Tibial nerve (tissue), 4 donors: ENCODE measurements at regions not wholly inside any gene's neighbourhood (a gene's known extent, or its start where the extent isn't known, plus 50 kb on each side); places are given as distances from the start of the nearest gene placed in this dataset.

Source experiments
- DNase-seq, 2 donors: peaks; one replicate each; pipeline ENCODE4 v3.0.0-alpha.2; 2019; ENCODE audit warnings: low spot score in 2 of 2
- H3K27ac ChIP-seq, 4 donors: fragments of 200-600 bp; sonication (generic) in 3 of 4; one replicate each; pipeline ENCODE4 v1.5.1; 2017 to 2019; ENCODE audit warnings: mild to moderate bottlenecking in 1 of 4
- H3K27me3 ChIP-seq, 2 donors: fragments of 200-600 bp; sonication (generic) in 1 of 2; one replicate each; pipeline versions ENCODE4 v1.5.1 to v1.6.0; 2017 to 2019
- H3K36me3 ChIP-seq, 3 donors: fragments of 200-600 bp; sonication (generic); one replicate each; pipeline ENCODE4 v1.5.1; 2018 to 2019
- H3K4me1 ChIP-seq, 4 donors: fragments of 200-600 bp; sonication (generic) in 3 of 4; one replicate each; pipeline ENCODE4 v1.5.1; 2017 to 2019
- H3K4me3 ChIP-seq, 4 donors: fragments of 200-600 bp; sonication (generic) in 3 of 4; one replicate each; pipeline ENCODE4 v1.5.1; 2017 to 2019; ENCODE audit warnings: mild to moderate bottlenecking in 1 of 4, moderate library complexity in 1 of 4
- H3K9me3 ChIP-seq, 4 donors: fragments of 200-600 bp; sonication (generic) in 3 of 4; one replicate each; pipeline ENCODE4 v1.5.1; 2017 to 2019
- CTCF ChIP-seq, 5 experiments: fragments of 200-600 bp in 3 of 5; fragments of 450-650 bp in 2 of 5; sonication (generic) in 3 of 5; IDR thresholded peaks; one replicate each; pipeline ENCODE4 v1.5.1; 2016 to 2019; ENCODE audit warnings: antibody characterized with exemption in 5 of 5, mild to moderate bottlenecking in 3 of 5, moderate library complexity in 2 of 5
- EP300 ChIP-seq, 2 donors: sonication (generic); formaldehyde crosslinking; IDR thresholded peaks; one replicate each; pipeline ENCODE4 v1.6.1; 2017; ENCODE audit warnings: antibody characterized with exemption in 2 of 2, mild to moderate bottlenecking in 1 of 2
- POLR2A ChIP-seq, 2 donors: fragments of 450-650 bp; IDR thresholded peaks; one replicate each; pipeline ENCODE4 v1.6.1; 2017; ENCODE audit warnings: antibody characterized with exemption in 2 of 2, mild to moderate bottlenecking in 2 of 2, moderate library complexity in 2 of 2
- WGBS, 2 donors: methylation state at CpG; one replicate each; pipeline ENCODE4 v1.1.5; 2018; 5-methylcytosine and 5-hydroxymethylcytosine counted together

- no peak overlapping the region for H3K27ac ChIP-seq
- no peak for DNase-seq
- peaks cover 0 to 9% (median 1%) of the 10 kb centered on the region in 4 donors for H3K4me1 ChIP-seq
- TF ChIP-seq POLR2A (IDR thresholded peaks at IDR 0.05) (no peak), EP300 (IDR thresholded peaks at IDR 0.05) (no peak), CTCF (IDR thresholded peaks at IDR 0.05) (no peak)
- WGBS, 2 donors: 74 to 79% methylated on average over 11 of the region's 11 CpGs
- H3K4me3 ChIP-seq: no peak overlapping the region
- H3K27me3 ChIP-seq: no peaks in the 10 kb centered on the region
- H3K9me3 ChIP-seq: no peaks in the 10 kb centered on the region
- no peaks in the 10 kb centered on the region for H3K36me3 ChIP-seq
Observed at GRCh38 chr4:186946682-186947294, 223.1 kb upstream of the FAT1 start.

GRCh38 chr4:186948361-186949242 is 224.9 kb upstream of the FAT1 start:
- TF ChIP-seq POLR2A (IDR thresholded peaks at IDR 0.05): no peak
- peak in 2 of 5 experiments; percentile 13 to 21 for TF ChIP-seq CTCF (IDR thresholded peaks at IDR 0.05)
- TF ChIP-seq EP300 (IDR thresholded peaks at IDR 0.05): no peak
- no peak for DNase-seq
- no peak overlapping the region for H3K4me3 ChIP-seq
- H3K27me3 ChIP-seq: no peaks in the 10 kb centered on the region
- no peaks in the 10 kb centered on the region for H3K9me3 ChIP-seq
- no peaks in the 10 kb centered on the region for H3K4me1 ChIP-seq
- H3K36me3 ChIP-seq: no peaks in the 10 kb centered on the region
- 35 to 40% methylated on average over 14 of the region's 14 CpGs for WGBS, 2 donors
- no peak overlapping the region for H3K27ac ChIP-seq

- 86 to 88% methylated on average over 6 of the region's 6 CpGs for WGBS, 2 donors
Observed at GRCh38 chr4:186949847-186950246, 226.2 kb upstream of the FAT1 start.

GRCh38 chr4:186952709-186953108 is 229.1 kb upstream of the FAT1 start:
- no peaks in the 10 kb centered on the region for H3K27me3 ChIP-seq
- TF ChIP-seq POLR2A (IDR thresholded peaks at IDR 0.05): no peak
- no peak for TF ChIP-seq EP300 (IDR thresholded peaks at IDR 0.05)
- TF ChIP-seq CTCF (IDR thresholded peaks at IDR 0.05): no peak
- no peaks in the 10 kb centered on the region for H3K36me3 ChIP-seq
- H3K4me1 ChIP-seq: no peaks in the 10 kb centered on the region
- H3K4me3 ChIP-seq: no peak overlapping the region
- no peak overlapping the region for H3K27ac ChIP-seq
- no peak for DNase-seq
- WGBS, 2 donors: 82 to 87% methylated on average over 3 of the region's 3 CpGs
- H3K9me3 ChIP-seq: no peaks in the 10 kb centered on the region

More at GRCh38 chr4:186949847-186950246, 226.2 kb upstream of the FAT1 start:
- H3K4me3 ChIP-seq: no peak overlapping the region
- TF ChIP-seq CTCF (IDR thresholded peaks at IDR 0.05) (no peak), POLR2A (IDR thresholded peaks at IDR 0.05) (no peak), EP300 (IDR thresholded peaks at IDR 0.05) (no peak)
- H3K36me3 ChIP-seq: no peaks in the 10 kb centered on the region
- no peaks in the 10 kb centered on the region for H3K27me3 ChIP-seq
- DNase-seq: no peak
- no peaks in the 10 kb centered on the region for H3K4me1 ChIP-seq
- no peaks in the 10 kb centered on the region for H3K9me3 ChIP-seq
- H3K27ac ChIP-seq: no peak overlapping the region
